SK-N-SH (cell line): ENCODE measurements at regions not wholly inside any gene's neighbourhood (a gene's known extent, or its start where the extent isn't known, plus 50 kb on each side); places are given as distances from the start of the nearest gene placed in this dataset.

Experiments used
- CTCF ChIA-PET: fragments of 300-600, 350-600 bp; formaldehyde crosslinking; extraction: SDS; loops from one replicate; lab custom pipeline; 2021; lab: Yijun Ruan, JAX
- POLR2A ChIA-PET: fragments of 350-600 bp; sonication (Branson Sonifier 250); formaldehyde crosslinking; extraction: SDS; loops from one replicate; lab custom pipeline; 2020; ENCODE audit warnings: antibody characterized with exemption, inconsistent platforms; lab: Yijun Ruan, JAX
- DNase-seq: peaks from one replicate; pipeline ENCODE4 v3.0.0; 2012
- H2AFZ ChIP-seq: fragments of 200-600 bp; sonication (generic); 2 replicates; pipeline ENCODE4 v1.8.1; 2016; ENCODE audit warnings: antibody characterized with exemption, mild to moderate bottlenecking, low read depth
- H3F3A ChIP-seq: fragments of 200-600 bp; sonication (generic); replicated peaks from 2 replicates; pipeline ENCODE3; 2016; ENCODE audit warnings: antibody characterized with exemption, mild to moderate bottlenecking; ENCODE audit not compliant: insufficient read depth
- H3K27ac ChIP-seq, 2 experiments: fragments of 200-500 bp in 1 of 2; fragments of 200-600 bp in 1 of 2; sonication (Bioruptor generic) in 1 of 2; sonication (generic), shearing (Covaris generic) in 1 of 2; 2 replicates each; pipeline versions ENCODE4 v1.5.1 to v1.6.1; 2014 to 2016; ENCODE audit warnings: low read depth in 2 of 2, inconsistent platforms in 1 of 2, low read length in 1 of 2, mild to moderate bottlenecking in 1 of 2, mixed read lengths in 1 of 2
- H3K27me3 ChIP-seq: fragments of 200-600 bp; sonication (generic), shearing (Covaris generic); 2 replicates; pipeline ENCODE4 v1.6.1; 2016; ENCODE audit warnings: mixed run types; ENCODE audit not compliant: insufficient read depth
- H3K36me3 ChIP-seq, 2 experiments: fragments of 200-500 bp in 1 of 2; fragments of 200-600 bp in 1 of 2; sonication (Bioruptor generic) in 1 of 2; sonication (generic) in 1 of 2; replicated peaks in 1 of 2; 2 replicates each; pipeline versions ENCODE3 to v1.5.1; 2014 to 2016; ENCODE audit warnings: low read length in 1 of 2, mild to moderate bottlenecking in 1 of 2; ENCODE audit not compliant: insufficient read depth in 2 of 2, control insufficient read depth in 1 of 2
- H3K4me1 ChIP-seq, 2 experiments: fragments of 200-500 bp in 1 of 2; fragments of 200-600 bp in 1 of 2; sonication (Bioruptor generic) in 1 of 2; sonication (generic), shearing (Covaris generic) in 1 of 2; 2 replicates each; pipeline versions ENCODE4 v1.5.1 to v1.6.1; 2014 to 2016; ENCODE audit warnings: low read depth in 1 of 2, low read length in 1 of 2, mixed run types in 1 of 2; ENCODE audit not compliant: insufficient read depth in 2 of 2, control insufficient read depth in 1 of 2
- H3K4me2 ChIP-seq: fragments of 200-600 bp; sonication (generic), shearing (Covaris generic); 2 replicates; pipeline ENCODE4 v1.6.1; 2017; ENCODE audit warnings: mixed run types
- H3K4me3 ChIP-seq, 2 experiments: fragments of 200-500 bp in 1 of 2; fragments of 200-600 bp in 1 of 2; sonication (Bioruptor generic) in 1 of 2; sonication (generic), shearing (Covaris generic) in 1 of 2; 2 replicates each; pipeline versions ENCODE4 v1.5.1 to v1.8.1; 2014 to 2016; ENCODE audit warnings: low read depth in 2 of 2, inconsistent platforms in 1 of 2, low read length in 1 of 2, mild to moderate bottlenecking in 1 of 2, mixed read lengths in 1 of 2, moderate library complexity in 1 of 2
- H3K79me2 ChIP-seq: fragments of 200-600 bp; sonication (generic); 2 replicates; pipeline ENCODE4 v1.8.1; 2017; ENCODE audit warnings: mild to moderate bottlenecking; ENCODE audit not compliant: insufficient read depth
- H3K9ac ChIP-seq: fragments of 200-600 bp; sonication (generic); 2 replicates; pipeline ENCODE4 v1.6.1; 2017; ENCODE audit warnings: mixed run types
- H3K9me2 ChIP-seq: fragments of 200-600 bp; sonication (generic); 2 replicates; pipeline ENCODE4 v1.6.1; 2017; ENCODE audit warnings: mixed run types
- H3K9me3 ChIP-seq: fragments of 200-600 bp; sonication (generic); 2 replicates; pipeline ENCODE4 v1.6.1; 2017; ENCODE audit warnings: mixed run types, mild to moderate bottlenecking, moderate library complexity
- H4K20me1 ChIP-seq: fragments of 200-600 bp; sonication (generic); 2 replicates; pipeline ENCODE4 v1.6.1; 2017; ENCODE audit warnings: mild to moderate bottlenecking, mixed run types; ENCODE audit not compliant: insufficient read depth
- CHD2 ChIP-seq: fragments of 150-350 bp; IDR thresholded peaks from 2 replicates; pipeline ENCODE4 v1.6.1; 2018; ENCODE audit warnings: low read length; ENCODE audit not compliant: partially characterized antibody
- CTCF ChIP-seq: fragments of 200-600 bp; sonication (generic); IDR thresholded peaks from 2 replicates; pipeline ENCODE4 v1.6.1; 2017; ENCODE audit warnings: antibody characterized with exemption, mild to moderate bottlenecking, moderate library complexity
- ELF1 ChIP-seq: IDR thresholded peaks from 2 replicates; pipeline ENCODE4 v1.4.0; 2012
- EZH2phosphoT487 ChIP-seq: fragments of 200-600 bp; sonication (generic); IDR thresholded peaks from 2 replicates; pipeline ENCODE4 v1.6.1; 2017; ENCODE audit warnings: low read depth, mixed run types, mild to moderate bottlenecking, antibody characterized with exemption, moderate library complexity, borderline replicate concordance
- FOXJ3 ChIP-seq: sonication (generic); formaldehyde crosslinking; IDR thresholded peaks from 2 replicates; pipeline ENCODE4 v1.5.1; 2020; ENCODE audit warnings: mild to moderate bottlenecking, missing genetic modification reagents
- FOXM1 ChIP-seq: IDR thresholded peaks from 2 replicates; pipeline ENCODE4 v1.4.0; 2012; ENCODE audit warnings: low read depth, mild to moderate bottlenecking
- JUND ChIP-seq: IDR thresholded peaks from 2 replicates; pipeline ENCODE4 v1.4.0; 2012
- POLR2AphosphoS5 ChIP-seq: IDR thresholded peaks from 2 replicates; pipeline ENCODE4 v1.6.1; 2012; ENCODE audit warnings: low read depth, low read length
- RAD21 ChIP-seq: IDR thresholded peaks from 2 replicates; pipeline ENCODE4 v1.6.1; 2012; ENCODE audit warnings: mild to moderate bottlenecking, low read length
- TAF1 ChIP-seq: IDR thresholded peaks from 2 replicates; pipeline ENCODE4 v1.6.1; 2012; ENCODE audit warnings: low read depth, mild to moderate bottlenecking, low read length, moderate library complexity, borderline replicate concordance
- YY1 ChIP-seq: IDR thresholded peaks from 2 replicates; pipeline ENCODE4 v1.4.0; 2012; ENCODE audit warnings: low read depth, mild to moderate bottlenecking
- ZBTB33 ChIP-seq: IDR thresholded peaks from 2 replicates; pipeline ENCODE4 v1.4.0; 2012; ENCODE audit warnings: low read depth, borderline replicate concordance
- WGBS: methylation state at CpG from one replicate; pipeline ENCODE4 v1.1.6; 2017; ENCODE audit warnings: low lambda C conversion rate; 5-methylcytosine and 5-hydroxymethylcytosine counted together
- TF ChIP-seq, protein P1 (sequence below): fragments of 150-350 bp; IDR thresholded peaks from 2 replicates; pipeline ENCODE4 v1.6.1; 2017; ENCODE audit warnings: antibody characterized with exemption, low read length, low read depth, borderline replicate concordance

DNA sequence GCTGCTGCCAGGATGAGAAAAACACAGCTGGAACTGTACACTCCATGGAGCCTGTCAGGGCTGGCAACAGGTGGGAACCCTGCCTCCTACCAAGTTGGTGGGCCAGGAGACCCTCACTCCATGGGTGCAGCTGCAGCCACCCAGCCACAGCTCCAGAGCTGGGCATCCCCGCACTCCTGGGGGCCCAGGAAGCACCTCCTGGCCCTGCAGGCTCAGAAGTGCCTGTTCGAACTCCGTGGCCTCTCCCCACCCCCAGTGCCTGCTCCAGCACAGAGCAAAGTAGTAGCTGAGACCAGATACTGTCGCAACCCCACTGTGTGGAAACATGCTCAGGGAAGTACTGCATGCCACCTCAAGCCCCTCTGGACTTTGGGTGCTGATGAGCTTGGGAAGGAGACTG lies 564.0 kb upstream of the ACO1 start:
- Histone ChIP-seq H3F3A (no peaks in the 10 kb centered on the region), H3K4me2 (no peak overlapping the region), H3K4me1 (no peaks in the 10 kb centered on the region; a peak in 1 of 4 replicates)
- DNase-seq = no peak
- TF ChIP-seq ELF1 = no peak
- TF ChIP-seq, all 33 proteins: peak for 0
- WGBS = 8% methylated on average over 2 of the region's 4 CpGs
- H3K27me3 ChIP-seq = no peaks in the 10 kb centered on the region
- H2AFZ ChIP-seq = no peak overlapping the region
- no peak overlapping the region for H3K4me3 ChIP-seq
- no peak overlapping the region for H3K9ac ChIP-seq
- no peaks in the 10 kb centered on the region for H3K36me3 ChIP-seq
- no peaks in the 10 kb centered on the region for H4K20me1 ChIP-seq
- no peaks in the 10 kb centered on the region for H3K9me2 ChIP-seq
- H3K9me3 ChIP-seq = no peaks in the 10 kb centered on the region
- ChIA-PET CTCF (interaction anchor here (0.6 kb wide), 1 partner anchor 108 kb away, joined by 3 read pairs; no protein-coding TSS in a partner anchor), POLR2A (no interaction called here)
- no peaks in the 10 kb centered on the region for H3K79me2 ChIP-seq
- H3K27ac ChIP-seq = no peak overlapping the region

GRCh38 chr9:31821583-31821982 lies 562.9 kb upstream of the ACO1 start:
- no peaks in the 10 kb centered on the region for H3K27me3 ChIP-seq
- H3F3A ChIP-seq = no peaks in the 10 kb centered on the region
- H3K36me3 ChIP-seq = no peaks in the 10 kb centered on the region
- TF ChIP-seq, protein P1, sequence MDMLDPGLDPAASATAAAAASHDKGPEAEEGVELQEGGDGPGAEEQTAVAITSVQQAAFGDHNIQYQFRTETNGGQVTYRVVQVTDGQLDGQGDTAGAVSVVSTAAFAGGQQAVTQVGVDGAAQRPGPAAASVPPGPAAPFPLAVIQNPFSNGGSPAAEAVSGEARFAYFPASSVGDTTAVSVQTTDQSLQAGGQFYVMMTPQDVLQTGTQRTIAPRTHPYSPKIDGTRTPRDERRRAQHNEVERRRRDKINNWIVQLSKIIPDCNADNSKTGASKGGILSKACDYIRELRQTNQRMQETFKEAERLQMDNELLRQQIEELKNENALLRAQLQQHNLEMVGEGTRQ = no peak
- no peak for TF ChIP-seq CHD2
- TF ChIP-seq POLR2AphosphoS5 = no peak
- no peak for TF ChIP-seq YY1
- no peak for TF ChIP-seq CTCF
- no peak for TF ChIP-seq EZH2phosphoT487
- TF ChIP-seq FOXM1 = no peak
- TF ChIP-seq TAF1 = no peak
- TF ChIP-seq ZBTB33 = no peak
- TF ChIP-seq RAD21 = no peak
- TF ChIP-seq JUND = no peak
- no peak for TF ChIP-seq FOXJ3 (CRISPR knock-in tag)
- POLR2A ChIA-PET = no interaction called here
- WGBS = 20% methylated on average over 4 of the region's 6 CpGs
- no peak overlapping the region for H2AFZ ChIP-seq
- H3K27ac ChIP-seq = no peak overlapping the region
- no peak overlapping the region for H3K4me2 ChIP-seq
- H3K4me1 ChIP-seq = no peaks in the 10 kb centered on the region; a peak in 1 of 4 replicates
- no peaks in the 10 kb centered on the region for H4K20me1 ChIP-seq
- H3K4me3 ChIP-seq = no peak overlapping the region
- H3K79me2 ChIP-seq = no peaks in the 10 kb centered on the region
- CTCF ChIA-PET = interaction anchor here (0.7 kb wide), 1 partner anchor 16 kb away, joined by 3 read pairs; no protein-coding TSS in a partner anchor
- H3K9me3 ChIP-seq = no peaks in the 10 kb centered on the region
- H3K9me2 ChIP-seq = no peaks in the 10 kb centered on the region
- H3K9ac ChIP-seq = no peak overlapping the region
- no peak for DNase-seq
